Heart left ventricle (tissue), 13 donors: ENCODE measurements at regions not wholly inside any gene's neighbourhood (a gene's known extent, or its start where the extent isn't known, plus 50 kb on each side); places are given as distances from the start of the nearest gene placed in this dataset.

Source experiments
- CTCF ChIP-seq, 12 donors: fragments of 200-600 bp; sonication (generic) in 4 of 12; IDR thresholded peaks; one replicate each; pipeline versions ENCODE4 v1.5.0 to v1.8.0; 2018 to 2022; ENCODE audit warnings: antibody characterized with exemption in 12 of 12, mild to moderate bottlenecking in 5 of 12
- POLR2A ChIP-seq, 2 donors: fragments of 450-650 bp; IDR thresholded peaks; one replicate each; pipeline ENCODE4 v1.6.1; 2017; ENCODE audit warnings: antibody characterized with exemption in 2 of 2, mild to moderate bottlenecking in 2 of 2, moderate library complexity in 2 of 2
- donor health status: ischemic (EF 13 %, LVEDD 7.1; RV severe dilation, severe dysfunction).
- donor health status: DM: no; HTN: yes; CAD: no.
- donor health status: DM: no; HTN: no; CAD: no.
- donor health status: ischemic (EF 25% LVEDD 6.9; RV normal size, moderate dysfunction).
- donor health status: ischemic (EF 25% LVEDD 5.7; RV mildly dilated, moderate dysfunction).
- donor health status: ischemic (EF 35%, LVEDD 5.7; RV mildly dilated, moderate dysfunction).
- donor health status: nonischemic (EF 11% LVEDD 7.7; RV severe dilation, severe dysfunction).
- donor health status: DM: yes; HTN: yes; CAD: no.
- donor health status: PGD.
- donor health status: ischemic (EF 29% LVEDD 5.4; RV normal size, mild dysfunction).
- donor health status: nonischemic (EF 23%, LVEDD 6.1; RV moderate dilation, normal function).

DNA sequence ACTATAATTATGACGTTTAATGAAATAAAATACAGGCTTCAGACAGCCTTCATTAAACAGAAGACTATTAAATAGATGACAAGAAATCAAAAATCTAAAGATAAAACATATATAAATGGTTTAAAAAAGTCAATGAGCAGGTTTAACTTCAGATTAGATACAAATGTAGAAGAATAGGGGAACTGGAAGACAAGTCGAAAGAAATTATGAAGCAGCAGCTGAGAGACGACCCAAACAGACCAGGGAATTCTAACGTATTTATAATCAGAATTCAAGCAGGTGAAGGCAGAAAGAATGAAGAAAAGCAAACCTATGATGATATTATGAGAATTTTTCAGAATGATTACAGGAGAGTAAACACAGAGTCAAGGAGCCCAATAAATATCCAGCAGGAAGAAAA lies 235.1 kb upstream of the XYLT1 start:
- TF ChIP-seq POLR2A (IDR thresholded peaks at IDR 0.05) (no peak), CTCF (IDR thresholded peaks at IDR 0.05) (no peak)
